HCT116 (cell line): ENCODE measurements at regions not wholly inside any gene's neighbourhood (a gene's known extent, or its start where the extent isn't known, plus 50 kb on each side); places are given as distances from the start of the nearest gene placed in this dataset.

Source experiments
- ATAC-seq: fragments of 200-7000 bp; cut with Tn5 transposase; 2 replicates; pipeline ENCODE4 v1.9.1; 2020; ENCODE audit warnings: mild to moderate bottlenecking, moderate library complexity
- BruUV-seq: library from RNA; stranded (reverse); fragments of 400-500 nt; replicated peaks from 2 replicates; lab custom pipeline; 2021; lab: Mats Ljungman, UMichigan
- CTCF ChIA-PET: fragments of 300-600 bp; sonication (Branson Sonifier 250); formaldehyde crosslinking; loops from one replicate; lab custom pipeline; 2021; ENCODE audit warnings: antibody characterized with exemption; lab: Charles Lee
- POLR2A ChIA-PET: fragments of 300-600, 350-600 bp; sonication (Branson Sonifier 250); formaldehyde crosslinking; loops from one replicate; lab custom pipeline; 2021; ENCODE audit warnings: antibody characterized with exemption; lab: Charles Lee
- RAD21 ChIA-PET, 2 experiments: fragments of 300-600 bp; sonication (Branson Sonifier 250); formaldehyde crosslinking; loops; one replicate each; lab custom pipeline; 2023; ENCODE audit warnings: low total read pairs in 2 of 2; ENCODE audit not compliant: uncharacterized antibody in 2 of 2, unreplicated experiment in 2 of 2, low non-redundant PET in 1 of 2; lab: Charles Lee
- DNase-seq: peaks from one replicate; pipeline ENCODE4 v3.0.0-alpha.2; 2010; ENCODE audit warnings: low read depth, low spot score
- H2AFZ ChIP-seq: fragments of 200-600 bp; shearing (Covaris generic), sonication (generic); 2 replicates; pipeline ENCODE4 v1.6.1; 2017; ENCODE audit warnings: low read depth, mixed run types, mixed read lengths, antibody characterized with exemption, low read length; ENCODE audit not compliant: poor library complexity, severe bottlenecking
- H3K27ac ChIP-seq: 2 replicates; pipeline ENCODE4 v1.5.1; 2012; ENCODE audit warnings: low read depth, low read length
- H3K27me3 ChIP-seq: fragments of 200-600 bp; sonication (generic); 2 replicates; pipeline ENCODE4 v1.6.1; 2016; ENCODE audit warnings: mixed run types, low read length, mixed read lengths; ENCODE audit not compliant: insufficient read depth
- H3K36me3 ChIP-seq, 2 experiments: fragments of 200-500 bp in 1 of 2; fragments of 200-600 bp in 1 of 2; sonication (Bioruptor generic) in 1 of 2; sonication (generic) in 1 of 2; 2 replicates each; pipeline versions ENCODE4 v1.5.1 to v1.6.1; 2014 to 2016; ENCODE audit warnings: low read length in 2 of 2, inconsistent platforms in 1 of 2, mixed read lengths in 1 of 2, mixed run types in 1 of 2; ENCODE audit not compliant: insufficient read depth in 2 of 2, control insufficient read depth in 1 of 2
- H3K4me1 ChIP-seq, 2 experiments: fragments of 200-600 bp in 1 of 2; sonication (generic) in 1 of 2; 2 replicates each; pipeline versions ENCODE4 v1.5.1 to v1.6.1; 2012 to 2017; ENCODE audit warnings: low read length in 2 of 2, inconsistent platforms in 1 of 2, mild to moderate bottlenecking in 1 of 2, mixed read lengths in 1 of 2, mixed run types in 1 of 2, moderate library complexity in 1 of 2; ENCODE audit not compliant: insufficient read depth in 2 of 2, control insufficient read depth in 1 of 2
- H3K4me2 ChIP-seq: fragments of 200-600 bp; sonication (generic); 2 replicates; pipeline ENCODE4 v1.6.1; 2017; ENCODE audit warnings: mixed run types, low read length, mixed read lengths
- H3K4me3 ChIP-seq, 2 experiments: fragments of 200-600 bp in 1 of 2; sonication (generic) in 1 of 2; replicated peaks in 1 of 2; 2 replicates each; pipeline ENCODE4 v1.5.1; 2011 to 2016; ENCODE audit warnings: low read length in 2 of 2, control low read depth in 1 of 2, low read depth in 1 of 2, mild to moderate bottlenecking in 1 of 2, mixed read lengths in 1 of 2, mixed run types in 1 of 2
- H3K79me2 ChIP-seq: fragments of 200-600 bp; sonication (generic); 2 replicates; pipeline ENCODE4 v1.6.1; 2017; ENCODE audit warnings: mild to moderate bottlenecking, mixed run types, low read length, moderate library complexity, mixed read lengths; ENCODE audit not compliant: insufficient read depth
- H3K9ac ChIP-seq: fragments of 200-600 bp; sonication (generic); 2 replicates; pipeline ENCODE4 v1.6.1; 2016; ENCODE audit warnings: low read length, mixed read lengths
- H3K9me2 ChIP-seq: fragments of 200-600 bp; sonication (generic), shearing (Covaris generic); 2 replicates; pipeline ENCODE4 v1.6.1; 2017; ENCODE audit warnings: mixed run types, mild to moderate bottlenecking, moderate library complexity; ENCODE audit not compliant: insufficient read depth
- H3K9me3 ChIP-seq, 2 experiments: fragments of 200-500 bp in 1 of 2; fragments of 200-600 bp in 1 of 2; sonication (Bioruptor generic) in 1 of 2; sonication (generic) in 1 of 2; 2 replicates each; pipeline ENCODE4 v1.6.1; 2014 to 2017; ENCODE audit warnings: low read length in 2 of 2, mixed read lengths in 2 of 2, inconsistent platforms in 1 of 2, low read depth in 1 of 2, mild to moderate bottlenecking in 1 of 2, mixed run types in 1 of 2, moderate library complexity in 1 of 2; ENCODE audit not compliant: control insufficient read depth in 1 of 2, insufficient read depth in 1 of 2
- H4K20me1 ChIP-seq: fragments of 200-600 bp; sonication (generic), shearing (Covaris generic); 2 replicates; pipeline ENCODE4 v1.6.1; 2017; ENCODE audit warnings: mixed run types, mild to moderate bottlenecking, moderate library complexity; ENCODE audit not compliant: insufficient read depth
- ATF3 ChIP-seq: IDR thresholded peaks from 2 replicates; pipeline ENCODE4 v1.6.1; 2012
- EZH2 ChIP-seq: fragments of 200-600 bp; sonication (generic); IDR thresholded peaks from 2 replicates; pipeline ENCODE4 v1.6.1; 2017; ENCODE audit warnings: antibody characterized with exemption, mixed run types
- EZH2phosphoT487 ChIP-seq: fragments of 200-600 bp; IDR thresholded peaks from 2 replicates; pipeline ENCODE4 v1.6.1; 2018; ENCODE audit warnings: antibody characterized with exemption, borderline replicate concordance
- POLR2AphosphoS5 ChIP-seq: IDR thresholded peaks from 2 replicates; pipeline ENCODE4 v1.6.1; 2011; ENCODE audit warnings: mild to moderate bottlenecking, low read depth, low read length, moderate library complexity
- SIN3A ChIP-seq: IDR thresholded peaks from 2 replicates; pipeline ENCODE4 v1.6.1; 2012; ENCODE audit warnings: low read depth
- SP1 ChIP-seq: IDR thresholded peaks from 2 replicates; pipeline ENCODE4 v1.6.1; 2012; ENCODE audit warnings: low read depth
- SRF ChIP-seq: IDR thresholded peaks from 2 replicates; pipeline ENCODE4 v1.6.1; 2012; ENCODE audit warnings: low read depth
- TCF7L2 ChIP-seq: IDR thresholded peaks from 2 replicates; pipeline ENCODE4 v1.7.0; 2011; ENCODE audit warnings: borderline replicate concordance, inconsistent platforms; ENCODE audit not compliant: insufficient read depth, insufficient read length; ENCODE audit errors: extremely low read depth
- ZBTB33 ChIP-seq: IDR thresholded peaks from 2 replicates; pipeline ENCODE4 v1.6.1; 2011; ENCODE audit warnings: mild to moderate bottlenecking, low read length, moderate library complexity; ENCODE audit not compliant: insufficient replicate concordance; ENCODE audit errors: extremely low read depth
- ZNF274 ChIP-seq: fragments of 200-500 bp; sonication (Bioruptor generic); IDR thresholded peaks from 2 replicates; pipeline ENCODE4 v1.6.1; 2014; ENCODE audit warnings: mild to moderate bottlenecking, low read depth, low read length, inconsistent platforms
- intact Hi-C: fragments of 100-400 bp; cut with micrococcal nuclease; formaldehyde crosslinking; loops from 2 replicates; pipeline ENCODE4 v1.10.0; 2022

- no peak overlapping the region for H2AFZ ChIP-seq
- no peak overlapping the region for H3K4me3 ChIP-seq
- CTCF ChIA-PET = no interaction called here
- no peaks in the 10 kb centered on the region for H3K9me2 ChIP-seq
- no peaks in the 10 kb centered on the region for H3K36me3 ChIP-seq
- BruUV-seq = no TSS peak
- DNase-seq (no peak), ATAC-seq (no peak)
- intact Hi-C loops = no loop called here
- no peak overlapping the region for H3K27ac ChIP-seq
- peaks cover 18 to 33% of the 10 kb centered on the region in 2 experiments for H3K4me1 ChIP-seq
- no peak overlapping the region for H3K9ac ChIP-seq
- no peaks in the 10 kb centered on the region for H3K79me2 ChIP-seq
- POLR2A ChIA-PET = no interaction called here
- no peak for TF ChIP-seq EZH2phosphoT487
- no peak for TF ChIP-seq ZNF274
- TF ChIP-seq POLR2AphosphoS5 = no peak
- TF ChIP-seq ZBTB33 = no peak
- TF ChIP-seq ATF3 = no peak
- TF ChIP-seq EZH2 = no peak
- no peak for TF ChIP-seq SP1
- no peak for TF ChIP-seq SIN3A
- no peak for TF ChIP-seq TCF7L2
- TF ChIP-seq SRF = no peak
- RAD21 ChIA-PET = no interaction called here
- no peak overlapping the region for H3K4me2 ChIP-seq
- no peaks in the 10 kb centered on the region for H3K27me3 ChIP-seq
- no peaks in the 10 kb centered on the region for H3K9me3 ChIP-seq
- H4K20me1 ChIP-seq = no peaks in the 10 kb centered on the region
Observed at GRCh38 chr3:46112296-46112695, 85.0 kb upstream of the XCR1 start.
